ENCODE measurements at regions not wholly inside any gene's neighbourhood (a gene's known extent, or its start where the extent isn't known, plus 50 kb on each side); places are given as distances from the start of the nearest gene placed in this dataset.
"Not testable (repeated sequence)": the region's sequence is repeated elsewhere in the genome, so short reads cannot be mapped to it uniquely, and the experiment has no call there.

DNA sequence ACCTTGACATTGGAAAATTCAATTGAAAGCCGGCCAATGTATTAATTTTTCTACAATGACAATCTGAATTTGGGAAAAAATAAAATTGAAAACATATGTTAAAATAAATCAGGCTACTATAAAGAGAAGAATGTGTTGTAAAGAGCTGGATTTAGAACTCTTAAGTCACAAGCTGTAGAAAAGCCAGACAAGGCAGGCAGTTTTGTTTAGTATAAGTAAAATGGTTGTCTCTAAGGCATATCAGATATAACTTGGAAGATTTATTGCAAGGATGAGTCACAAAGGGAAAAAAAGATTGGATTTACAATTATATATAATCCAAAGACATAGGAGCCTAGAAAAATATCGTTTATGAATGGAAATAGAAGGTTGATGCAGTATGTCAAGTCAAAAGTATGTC is 549.1 kb upstream of the EPHA5 start:
- DNase-seq: no peak
- intact Hi-C loops (cut with DNase I): no loop called here
- no peak for ATAC-seq

DNA sequence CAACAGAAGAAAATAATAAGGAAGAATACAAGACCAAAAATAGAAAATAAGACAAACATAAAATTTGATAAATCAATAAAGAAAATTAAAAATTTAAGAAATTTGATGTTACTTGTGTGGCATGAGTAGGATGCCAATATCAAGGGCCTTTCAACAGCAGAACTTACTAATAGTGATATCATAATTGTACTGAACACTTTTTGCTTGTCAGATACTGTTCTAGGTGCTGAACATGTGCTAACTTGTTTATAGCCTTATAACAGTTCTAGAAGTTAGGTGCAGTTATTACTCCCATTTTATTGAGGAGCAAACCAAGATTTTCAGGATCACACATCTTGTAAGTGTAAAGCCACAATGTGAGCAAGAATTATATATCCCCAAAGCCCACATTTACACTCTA is 546.0 kb upstream of the EPHA5 start:
- intact Hi-C loops (cut with DNase I): no loop called here
- ATAC-seq (no peak), DNase-seq (no peak)

GRCh38 chr4:66212489-66212888 is 542.2 kb upstream of the EPHA5 start:
- DNase-seq (no peak), ATAC-seq (no peak)
- intact Hi-C loops (cut with DNase I): no loop called here

DNA sequence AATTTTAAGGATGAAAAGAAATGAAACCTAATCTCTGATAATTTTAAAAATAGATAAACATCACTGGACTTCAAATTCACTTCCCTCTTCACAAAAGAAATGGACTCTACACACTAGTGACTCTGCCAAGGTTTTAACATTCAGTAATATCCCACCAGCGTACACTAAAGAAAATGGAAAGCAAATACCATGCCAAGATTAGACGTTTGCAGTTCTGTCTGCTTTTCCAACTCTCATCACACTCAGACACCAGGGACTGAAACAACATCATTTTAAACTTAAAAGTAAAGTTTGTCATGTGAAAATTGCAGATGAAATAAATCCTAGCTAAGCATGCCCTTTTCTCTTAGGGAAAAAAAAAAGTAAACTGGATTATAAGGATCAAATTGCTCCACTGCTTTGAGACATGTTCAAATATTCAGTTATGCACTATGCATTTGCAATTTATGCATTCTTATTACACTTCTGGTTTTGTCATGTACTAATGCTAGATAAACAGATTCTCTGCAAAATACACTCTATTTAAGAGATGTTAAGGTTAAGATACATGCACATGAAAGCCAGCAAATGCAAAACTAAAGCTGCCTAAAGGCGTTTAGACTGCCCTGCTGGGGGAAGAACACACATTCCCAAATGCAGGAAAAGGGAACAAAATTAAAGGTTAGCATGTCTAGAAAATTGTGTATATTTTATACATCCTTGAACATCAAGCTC is 534.4 kb upstream of the EPHA5 start:
- ATAC-seq (no peak), DNase-seq (no peak)
- intact Hi-C loops (cut with DNase I): no loop called here

GRCh38 chr4:66202870-66203269 is 532.6 kb upstream of the EPHA5 start:
- intact Hi-C loops (cut with DNase I): no loop called here
- ATAC-seq (no peak), DNase-seq (no peak)

DNA sequence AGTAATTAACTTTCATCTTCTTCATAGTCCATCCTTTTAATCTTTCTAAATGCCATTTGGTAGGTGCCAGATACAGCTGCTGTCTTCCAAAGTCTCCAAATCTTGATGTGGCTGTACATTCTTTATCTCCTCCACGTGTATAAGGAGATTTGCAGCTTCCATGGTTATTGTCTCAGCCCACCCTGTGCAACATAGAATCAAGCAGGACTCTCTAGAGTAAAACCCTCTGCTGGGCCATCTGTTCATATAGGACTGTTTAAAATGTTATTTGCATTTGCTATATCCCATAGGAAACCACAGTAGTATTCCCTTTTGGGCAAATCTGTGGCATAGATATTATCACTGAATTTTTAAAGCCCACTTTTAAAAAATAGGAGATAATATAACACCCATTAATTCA is 527.2 kb upstream of the EPHA5 start:
- DNase-seq: no peak
- ATAC-seq: no peak
- intact Hi-C loops (cut with DNase I): no loop called here

DNA sequence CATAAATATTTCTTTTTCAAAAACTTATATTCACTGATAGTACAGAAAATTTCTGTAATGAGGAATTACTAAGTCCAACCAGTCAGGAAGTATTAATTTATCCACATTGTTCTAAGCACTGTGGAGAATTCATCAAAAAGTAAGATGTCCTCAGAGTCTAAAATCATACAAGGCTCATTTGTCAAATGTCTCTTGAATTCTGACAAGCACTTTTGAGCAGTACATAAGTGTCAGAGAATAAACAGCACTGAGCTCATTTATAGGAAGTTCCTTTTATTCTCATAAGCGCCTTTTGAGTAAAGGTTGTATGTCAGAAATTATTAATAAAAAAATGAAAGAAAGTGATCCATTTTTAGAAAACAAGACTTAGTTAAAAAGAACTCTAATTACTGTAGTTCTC is 523.2 kb upstream of the EPHA5 start:
- DNase-seq (no peak), ATAC-seq (no peak)
- intact Hi-C loops (cut with DNase I): no loop called here

GRCh38 chr4:66187175-66187720 is 517.0 kb upstream of the EPHA5 start:
- DNase-seq: no peak
- intact Hi-C loops (cut with DNase I): no loop called here
- ATAC-seq: no peak

DNA sequence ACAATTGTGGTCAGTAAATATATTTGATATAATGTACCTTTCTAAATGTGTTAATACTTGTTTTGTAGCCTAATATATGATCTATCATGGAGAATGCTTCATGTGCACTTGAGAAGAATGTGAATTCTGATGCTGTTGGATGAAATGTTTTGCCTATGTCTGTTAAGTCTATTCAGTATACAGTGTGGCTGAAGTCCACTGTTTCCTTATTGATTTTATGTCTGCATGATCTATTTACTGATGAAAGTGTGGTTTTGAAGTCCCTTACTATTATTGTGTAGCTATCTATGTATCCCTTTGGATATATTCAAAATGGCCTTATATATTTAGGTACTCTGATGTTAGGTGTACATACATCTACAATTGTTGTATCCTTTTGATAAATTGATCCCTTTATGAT is 515.8 kb upstream of the EPHA5 start:
- DNase-seq (no peak), ATAC-seq (no peak)
- intact Hi-C loops (cut with DNase I): no loop called here

DNA sequence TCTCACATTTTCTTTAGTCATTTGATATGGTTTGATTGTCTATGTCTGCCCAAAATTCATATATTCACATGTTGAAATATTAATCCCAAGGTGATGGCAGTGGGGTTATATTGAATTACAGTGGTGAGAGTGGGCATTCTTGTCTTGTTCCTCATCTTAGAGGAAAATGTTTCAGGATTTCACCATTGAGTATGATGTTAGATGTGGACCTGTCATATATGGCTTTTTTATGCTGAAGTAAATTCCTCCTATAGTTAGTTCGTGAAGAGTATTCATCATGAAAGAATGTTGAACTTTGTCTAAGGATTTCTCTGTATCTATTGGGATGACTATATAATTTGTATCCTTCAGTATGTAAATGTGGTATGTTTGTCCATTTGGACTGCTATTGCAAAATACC is 512.3 kb upstream of the EPHA5 start:
- DNase-seq (no peak), ATAC-seq (no peak)
- intact Hi-C loops (cut with DNase I): no loop called here

- intact Hi-C loops (cut with DNase I): no loop called here
- DNase-seq: no peak
Observed at GRCh38 chr4:66178906-66179305, 508.6 kb upstream of the EPHA5 start.

GRCh38 chr4:66169341-66169740 is 499.1 kb upstream of the EPHA5 start:
- no peak for ATAC-seq
- intact Hi-C loops (cut with DNase I): no loop called here
- DNase-seq: no peak

More at GRCh38 chr4:66178906-66179305, 508.6 kb upstream of the EPHA5 start:
- ATAC-seq: no peak

GRCh38 chr4:66164869-66165268 is 494.6 kb upstream of the EPHA5 start:
- ATAC-seq (no peak), DNase-seq (no peak)
- intact Hi-C loops (cut with DNase I): no loop called here

GRCh38 chr4:66160606-66161005 is 490.3 kb upstream of the EPHA5 start:
- intact Hi-C loops (cut with DNase I): no loop called here
- DNase-seq (no peak), ATAC-seq (no peak)

GRCh38 chr4:66157594-66157993 is 487.3 kb upstream of the EPHA5 start:
- ATAC-seq: no peak
- DNase-seq: no peak
- intact Hi-C loops (cut with DNase I): no loop called here

DNA sequence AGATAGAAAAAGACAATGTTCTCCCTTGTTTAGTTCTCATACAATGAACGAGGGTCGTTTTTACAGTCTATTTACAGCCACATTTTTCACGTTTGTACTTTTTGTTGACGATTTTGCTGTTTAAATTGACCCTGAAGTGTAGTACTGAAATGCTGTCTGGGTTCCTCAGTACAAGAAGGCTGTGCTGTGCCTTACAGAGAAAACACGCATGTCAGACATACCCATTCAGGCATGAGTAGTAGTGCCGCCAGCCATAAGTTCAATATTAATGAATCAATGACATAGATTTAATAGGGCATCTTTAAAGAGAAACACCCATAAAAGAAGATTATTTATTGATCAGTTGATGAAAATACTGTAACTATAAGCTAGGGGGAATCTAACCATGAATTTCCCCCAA is 459.8 kb upstream of the EPHA5 start:
- DNase-seq (no peak), ATAC-seq (no peak)
- intact Hi-C loops (cut with DNase I): no loop called here

- DNase-seq (no peak), ATAC-seq (no peak)
- intact Hi-C loops (cut with DNase I): no loop called here
Observed at GRCh38 chr4:66123831-66124413, 453.6 kb upstream of the EPHA5 start.

DNA sequence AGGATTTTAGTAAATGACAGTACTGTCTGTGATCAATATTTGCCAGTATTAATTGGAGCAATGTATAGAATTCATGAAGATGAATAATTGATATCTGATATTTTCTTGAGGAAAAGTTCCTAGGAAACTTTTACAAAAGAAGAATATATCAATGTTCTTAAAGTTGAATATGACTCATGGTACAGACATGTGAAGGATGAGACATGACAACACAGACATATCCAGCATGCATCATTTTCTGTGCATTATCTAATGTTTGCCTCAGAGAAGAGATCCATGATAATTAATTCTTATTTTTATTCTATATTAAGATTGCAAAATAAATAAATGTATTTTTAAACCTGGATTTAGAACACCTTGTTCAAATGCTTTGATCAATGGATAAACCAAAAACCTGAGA is 452.9 kb upstream of the EPHA5 start:
- no peak for ATAC-seq
- intact Hi-C loops (cut with DNase I): no loop called here
- DNase-seq: no peak

DNA sequence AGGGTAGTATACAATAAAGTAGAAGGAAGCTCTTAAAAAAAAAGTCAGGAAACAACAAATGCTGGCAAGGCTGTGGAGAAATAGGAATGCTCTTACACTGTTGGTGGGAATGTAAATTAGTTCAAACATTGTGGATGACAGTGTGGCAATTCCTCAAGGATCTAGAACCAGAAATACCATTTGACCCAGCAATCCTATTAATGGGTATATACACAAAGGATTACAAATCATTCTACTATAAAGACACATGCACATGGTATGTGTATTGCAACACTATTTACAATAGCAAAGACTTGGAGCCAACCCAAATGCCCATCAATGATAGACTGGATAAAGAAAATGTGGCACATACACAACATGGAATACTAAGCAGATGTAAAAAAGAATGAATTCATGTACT is 444.9 kb upstream of the EPHA5 start:
- ATAC-seq; DNase-seq; intact Hi-C loops (cut with DNase I): not testable (repeated sequence)

- ATAC-seq: no peak
- intact Hi-C loops (cut with DNase I): no loop called here
Observed at GRCh38 chr4:66108898-66109297, 438.6 kb upstream of the EPHA5 start.

GRCh38 chr4:66097218-66097617 is 426.9 kb upstream of the EPHA5 start:
- no peak for DNase-seq
- intact Hi-C loops (cut with DNase I): no loop called here

More at GRCh38 chr4:66108898-66109297, 438.6 kb upstream of the EPHA5 start:
- no peak for DNase-seq

More at GRCh38 chr4:66097218-66097617, 426.9 kb upstream of the EPHA5 start:
- ATAC-seq: no peak

All from left cardiac atrium (tissue), 4 donors.